ENCODE measurements at regions not wholly inside any gene's neighbourhood (a gene's known extent, or its start where the extent isn't known, plus 50 kb on each side); places are given as distances from the start of the nearest gene placed in this dataset.

- H3K4me3 ChIP-seq (ENCODE audit: low read depth in 1 of 2, low read length in 2 of 2) = no peak overlapping the region
- H3K4me1 ChIP-seq (ENCODE audit: insufficient read depth, low read length) = no peaks in the 10 kb centered on the region
- no peaks in the 10 kb centered on the region for H3K36me3 ChIP-seq (ENCODE audit: insufficient read depth, low read length)
- no peaks in the 10 kb centered on the region for H3K9me3 ChIP-seq (ENCODE audit: low read length)
- H3K27ac ChIP-seq (ENCODE audit: low read depth, low read length) = no peak overlapping the region
- no peak overlapping the region for H3K9ac ChIP-seq (ENCODE audit: low read length)
- no peaks in the 10 kb centered on the region for H3K27me3 ChIP-seq (ENCODE audit: control insufficient read depth in 1 of 2, insufficient read depth in 2 of 2, low read length in 2 of 2)
These were observed 341.2 kb upstream of the SLC14A2 start for GRCh38 chr18:45274026-45274425.

- no peaks in the 10 kb centered on the region for H3K9me3 ChIP-seq (ENCODE audit: low read length)
- H3K27ac ChIP-seq (ENCODE audit: low read depth, low read length) = no peak overlapping the region
These were observed 339.7 kb upstream of the SLC14A2 start for GRCh38 chr18:45275367-45276113.

GRCh38 chr18:45276878-45277277 lies 338.4 kb upstream of the SLC14A2 start:
- no peaks in the 10 kb centered on the region for H3K4me1 ChIP-seq (ENCODE audit: insufficient read depth, low read length)
- H3K9ac ChIP-seq (ENCODE audit: low read length) = no peak overlapping the region
- no peak overlapping the region for H3K27ac ChIP-seq (ENCODE audit: low read depth, low read length)

More at GRCh38 chr18:45275367-45276113, 339.7 kb upstream of the SLC14A2 start:
- Histone ChIP-seq H3K27me3 (ENCODE audit: control insufficient read depth in 1 of 2, insufficient read depth in 2 of 2, low read length in 2 of 2) (no peaks in the 10 kb centered on the region), H3K9ac (ENCODE audit: low read length) (no peak overlapping the region), H3K4me1 (ENCODE audit: insufficient read depth, low read length) (no peaks in the 10 kb centered on the region), H3K4me3 (ENCODE audit: low read depth in 1 of 2, low read length in 2 of 2) (no peak overlapping the region), H3K36me3 (ENCODE audit: insufficient read depth, low read length) (no peaks in the 10 kb centered on the region)

GRCh38 chr18:45277908-45278307 lies 337.4 kb upstream of the SLC14A2 start:
- Histone ChIP-seq H3K27me3 (ENCODE audit: control insufficient read depth in 1 of 2, insufficient read depth in 2 of 2, low read length in 2 of 2) (no peaks in the 10 kb centered on the region), H3K36me3 (ENCODE audit: insufficient read depth, low read length) (no peaks in the 10 kb centered on the region), H3K4me1 (ENCODE audit: insufficient read depth, low read length) (no peaks in the 10 kb centered on the region), H3K4me3 (ENCODE audit: low read depth in 1 of 2, low read length in 2 of 2) (no peak overlapping the region), H3K9me3 (ENCODE audit: low read length) (no peaks in the 10 kb centered on the region), H3K27ac (ENCODE audit: low read depth, low read length) (no peak overlapping the region), H3K9ac (ENCODE audit: low read length) (no peak overlapping the region)

More at GRCh38 chr18:45276878-45277277, 338.4 kb upstream of the SLC14A2 start:
- Histone ChIP-seq H3K9me3 (ENCODE audit: low read length) (no peaks in the 10 kb centered on the region), H3K36me3 (ENCODE audit: insufficient read depth, low read length) (no peaks in the 10 kb centered on the region), H3K27me3 (ENCODE audit: control insufficient read depth in 1 of 2, insufficient read depth in 2 of 2, low read length in 2 of 2) (no peaks in the 10 kb centered on the region), H3K4me3 (ENCODE audit: low read depth in 1 of 2, low read length in 2 of 2) (no peak overlapping the region)

GRCh38 chr18:45280481-45281276 lies 334.6 kb upstream of the SLC14A2 start:
- H3K9me3 ChIP-seq (ENCODE audit: low read length) = no peaks in the 10 kb centered on the region

GRCh38 chr18:45282101-45282812 lies 333.0 kb upstream of the SLC14A2 start:
- no peaks in the 10 kb centered on the region for H3K36me3 ChIP-seq (ENCODE audit: insufficient read depth, low read length)
- H3K4me1 ChIP-seq (ENCODE audit: insufficient read depth, low read length) = no peaks in the 10 kb centered on the region
- no peak overlapping the region for H3K27ac ChIP-seq (ENCODE audit: low read depth, low read length)
- H3K27me3 ChIP-seq (ENCODE audit: control insufficient read depth in 1 of 2, insufficient read depth in 2 of 2, low read length in 2 of 2) = no peaks in the 10 kb centered on the region
- H3K9ac ChIP-seq (ENCODE audit: low read length) = no peak overlapping the region
- no peak overlapping the region for H3K4me3 ChIP-seq (ENCODE audit: low read depth in 1 of 2, low read length in 2 of 2)
- no peaks in the 10 kb centered on the region for H3K9me3 ChIP-seq (ENCODE audit: low read length)

More at GRCh38 chr18:45280481-45281276, 334.6 kb upstream of the SLC14A2 start:
- Histone ChIP-seq H3K27ac (ENCODE audit: low read depth, low read length) (no peak overlapping the region), H3K4me3 (ENCODE audit: low read depth in 1 of 2, low read length in 2 of 2) (no peak overlapping the region), H3K36me3 (ENCODE audit: insufficient read depth, low read length) (no peaks in the 10 kb centered on the region), H3K4me1 (ENCODE audit: insufficient read depth, low read length) (no peaks in the 10 kb centered on the region), H3K27me3 (ENCODE audit: control insufficient read depth in 1 of 2, insufficient read depth in 2 of 2, low read length in 2 of 2) (no peaks in the 10 kb centered on the region), H3K9ac (ENCODE audit: low read length) (no peak overlapping the region)

- Histone ChIP-seq H3K27me3 (ENCODE audit: control insufficient read depth in 1 of 2, insufficient read depth in 2 of 2, low read length in 2 of 2) (no peaks in the 10 kb centered on the region), H3K4me1 (ENCODE audit: insufficient read depth, low read length) (no peaks in the 10 kb centered on the region), H3K27ac (ENCODE audit: low read depth, low read length) (no peak overlapping the region), H3K9ac (ENCODE audit: low read length) (no peak overlapping the region), H3K9me3 (ENCODE audit: low read length) (no peaks in the 10 kb centered on the region), H3K36me3 (ENCODE audit: insufficient read depth, low read length) (no peaks in the 10 kb centered on the region), H3K4me3 (ENCODE audit: low read depth in 1 of 2, low read length in 2 of 2) (no peak overlapping the region)
These were observed 331.1 kb upstream of the SLC14A2 start for GRCh38 chr18:45284174-45284573.

- Histone ChIP-seq H3K4me1 (ENCODE audit: insufficient read depth, low read length) (no peaks in the 10 kb centered on the region), H3K36me3 (ENCODE audit: insufficient read depth, low read length) (no peaks in the 10 kb centered on the region), H3K9me3 (ENCODE audit: low read length) (no peaks in the 10 kb centered on the region), H3K9ac (ENCODE audit: low read length) (no peak overlapping the region), H3K4me3 (ENCODE audit: low read depth in 1 of 2, low read length in 2 of 2) (no peak overlapping the region), H3K27ac (ENCODE audit: low read depth, low read length) (no peak overlapping the region), H3K27me3 (ENCODE audit: control insufficient read depth in 1 of 2, insufficient read depth in 2 of 2, low read length in 2 of 2) (no peaks in the 10 kb centered on the region)
These were observed 330.4 kb upstream of the SLC14A2 start for GRCh38 chr18:45284851-45285250.

GRCh38 chr18:45285251-45285650 lies 330.0 kb upstream of the SLC14A2 start:
- Histone ChIP-seq H3K9ac (ENCODE audit: low read length) (no peak overlapping the region), H3K27ac (ENCODE audit: low read depth, low read length) (no peak overlapping the region), H3K4me1 (ENCODE audit: insufficient read depth, low read length) (no peaks in the 10 kb centered on the region), H3K9me3 (ENCODE audit: low read length) (no peaks in the 10 kb centered on the region), H3K27me3 (ENCODE audit: control insufficient read depth in 1 of 2, insufficient read depth in 2 of 2, low read length in 2 of 2) (no peaks in the 10 kb centered on the region), H3K36me3 (ENCODE audit: insufficient read depth, low read length) (no peaks in the 10 kb centered on the region), H3K4me3 (ENCODE audit: low read depth in 1 of 2, low read length in 2 of 2) (no peak overlapping the region)

GRCh38 chr18:45286431-45286830 lies 328.8 kb upstream of the SLC14A2 start:
- Histone ChIP-seq H3K4me3 (ENCODE audit: low read depth in 1 of 2, low read length in 2 of 2) (no peak overlapping the region), H3K9ac (ENCODE audit: low read length) (no peak overlapping the region)

GRCh38 chr18:45287531-45287930 lies 327.7 kb upstream of the SLC14A2 start:
- no peak overlapping the region for H3K4me3 ChIP-seq (ENCODE audit: low read depth in 1 of 2, low read length in 2 of 2)
- no peaks in the 10 kb centered on the region for H3K27me3 ChIP-seq (ENCODE audit: control insufficient read depth in 1 of 2, insufficient read depth in 2 of 2, low read length in 2 of 2)

More at GRCh38 chr18:45286431-45286830, 328.8 kb upstream of the SLC14A2 start:
- no peaks in the 10 kb centered on the region for H3K4me1 ChIP-seq (ENCODE audit: insufficient read depth, low read length)
- H3K9me3 ChIP-seq (ENCODE audit: low read length) = no peaks in the 10 kb centered on the region
- H3K36me3 ChIP-seq (ENCODE audit: insufficient read depth, low read length) = no peaks in the 10 kb centered on the region
- H3K27me3 ChIP-seq (ENCODE audit: control insufficient read depth in 1 of 2, insufficient read depth in 2 of 2, low read length in 2 of 2) = no peaks in the 10 kb centered on the region
- H3K27ac ChIP-seq (ENCODE audit: low read depth, low read length) = no peak overlapping the region

More at GRCh38 chr18:45287531-45287930, 327.7 kb upstream of the SLC14A2 start:
- H3K9me3 ChIP-seq (ENCODE audit: low read length) = no peaks in the 10 kb centered on the region
- no peaks in the 10 kb centered on the region for H3K4me1 ChIP-seq (ENCODE audit: insufficient read depth, low read length)
- H3K36me3 ChIP-seq (ENCODE audit: insufficient read depth, low read length) = no peaks in the 10 kb centered on the region
- H3K27ac ChIP-seq (ENCODE audit: low read depth, low read length) = no peak overlapping the region
- no peak overlapping the region for H3K9ac ChIP-seq (ENCODE audit: low read length)

Measured in muscle layer of colon (tissue), 2 donors.